ENCODE measurements at regions not wholly inside any gene's neighbourhood (a gene's known extent, or its start where the extent isn't known, plus 50 kb on each side); places are given as distances from the start of the nearest gene placed in this dataset.
A peak's percentile ranks its signal among the peaks of the same experiment; 100 is the strongest.

DNA sequence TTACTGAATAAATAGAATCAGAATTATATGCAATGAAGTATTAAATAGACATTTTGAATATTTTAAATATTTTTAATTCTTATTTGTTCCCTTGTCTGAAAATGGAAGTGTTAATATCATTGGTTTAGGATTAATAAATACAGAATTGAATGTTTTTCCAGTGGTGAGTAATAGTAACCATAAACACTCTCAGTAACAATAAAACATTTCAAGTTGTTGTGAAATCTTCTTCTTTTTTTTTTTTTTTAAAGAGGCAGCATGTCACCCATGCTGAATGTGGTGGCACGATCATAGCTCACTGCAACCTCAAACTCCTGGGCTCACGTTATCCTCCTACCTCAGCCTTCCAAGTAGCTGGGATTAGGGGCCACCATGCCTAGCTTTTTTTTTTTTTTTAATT lies 86.2 kb upstream of the ZBTB18 start:
- Histone ChIP-seq H2BK120ac (ENCODE audit: low read depth, low read length) (no peak overlapping the region), H4K5ac (ENCODE audit: low read depth, low read length) (no peak overlapping the region), H3K27me3 (ENCODE audit: control insufficient read depth, insufficient read depth, low read length) (peaks cover 3% of the 10 kb centered on the region; the same call in 1 of the 2 replicates), H3K14ac (replicated peaks; ENCODE audit: low read depth, low read length) (no peak overlapping the region), H3K4me2 (ENCODE audit: low read depth, low read length) (no peak overlapping the region), H2AK9ac (replicated peaks; ENCODE audit: low read depth, low read length, poor library complexity) (no peak overlapping the region), H3K79me1 (ENCODE audit: low read depth in 1 of 2, low read length in 2 of 2) (no peaks in the 10 kb centered on the region), H3K27ac (ENCODE audit: insufficient read depth, low read length) (no peak overlapping the region), H4K91ac (ENCODE audit: insufficient read depth, low read depth, low read length) (peak overlapping the region; percentile 18; the same call in 1 of the 2 replicates), H3K4me3 (ENCODE audit: insufficient read depth, low read depth, low read length) (no peak overlapping the region), H3K9me3 (ENCODE audit: control insufficient read depth, insufficient read depth, low read length) (no peaks in the 10 kb centered on the region), H2AK5ac (ENCODE audit: low read depth, low read length) (no peak overlapping the region), H2BK15ac (ENCODE audit: low read depth, low read length) (no peak overlapping the region), H2BK5ac (ENCODE audit: low read depth, low read length, poor library complexity, severe bottlenecking) (no peak overlapping the region), H4K8ac (ENCODE audit: low read depth in 2 of 2, low read length in 2 of 2) (no peak overlapping the region), H3K9me1 (ENCODE audit: insufficient read depth, low read length) (peaks cover 2% of the 10 kb centered on the region; the same call in 1 of the 2 replicates), H2AFZ (replicated peaks; ENCODE audit: low read length, poor library complexity) (no peak overlapping the region), H3K4me1 (ENCODE audit: control insufficient read depth, insufficient read depth, low read length) (peaks cover 8% of the 10 kb centered on the region), H3K56ac (ENCODE audit: extremely low read depth, insufficient read depth, low read length) (no peak overlapping the region), H3K9ac (ENCODE audit: low read depth, low read length) (no peak overlapping the region), H3K4ac (ENCODE audit: low read depth, low read length) (no peak overlapping the region), H3K36me3 (ENCODE audit: control insufficient read depth, insufficient read depth, low read length) (no peaks in the 10 kb centered on the region), H3K18ac (ENCODE audit: low read depth, low read length) (no peak overlapping the region), H3K23ac (ENCODE audit: low read depth, low read length) (no peak overlapping the region), H4K20me1 (ENCODE audit: insufficient read depth, low read length) (no peaks in the 10 kb centered on the region), H2BK20ac (ENCODE audit: low read depth, low read length) (no peak overlapping the region)
- CTCF ChIA-PET, result interaction anchor here (0.6 to 1.0 kb wide), 2 partner anchors 10 to 11 kb away, joined by 3 read pairs; no protein-coding TSS in a partner anchor
- intact Hi-C loops (cut with micrococcal nuclease), result no loop called here
- ATAC-seq (ENCODE audit: low read depth) (no peak), DNase-seq (peak; percentile 10)
- in situ Hi-C loops (cut with MboI; ENCODE audit: low sequenced_read_pairs), result no loop called here
- dilution Hi-C loops (cut with HindIII; ENCODE audit: low sequenced_read_pairs, unreplicated experiment), result no loop called here
- POLR2A ChIA-PET (ENCODE audit: unreplicated experiment), result no interaction called here
- no TSS peak for BruUV-seq (replicated peaks)
- TF ChIP-seq CEBPB (IDR thresholded peaks at IDR 0.05; ENCODE audit: low read depth, low read length), result peak; percentile 83
- no peak for TF ChIP-seq BHLHE40 (IDR thresholded peaks at IDR 0.05; ENCODE audit: low read depth, low read length)
- WGBS, 2 experiments (ENCODE audit: extremely low coverage in 2 of 2, insufficient read length in 1 of 2), result no CpG with 5 or more reads among the region's 2 CpGs
